ENCODE measurements at regions not wholly inside any gene's neighbourhood (a gene's known extent, or its start where the extent isn't known, plus 50 kb on each side); places are given as distances from the start of the nearest gene placed in this dataset.
A peak's percentile ranks its signal among the peaks of the same experiment; 100 is the strongest.

DNA sequence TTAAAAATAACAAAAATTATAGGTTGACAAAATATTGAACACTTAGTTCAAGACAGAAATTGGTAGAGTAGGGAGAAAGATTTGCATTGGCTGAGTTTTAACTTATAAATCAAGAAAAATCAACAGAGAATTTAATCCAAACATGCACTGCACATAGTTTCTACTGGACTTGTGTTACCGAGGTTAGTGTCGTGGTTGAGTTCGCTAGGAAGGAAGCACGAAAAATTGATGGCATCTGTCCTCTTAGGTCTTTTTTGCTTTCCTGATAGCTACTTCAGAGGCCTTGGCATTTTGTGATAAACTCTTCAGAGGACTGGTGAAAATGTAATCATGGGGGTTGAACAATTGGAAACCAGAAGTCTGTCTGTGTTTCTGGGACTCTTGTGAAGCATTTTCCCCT, 392.9 kb downstream of the NUAK1 start:
- Histone ChIP-seq H3K4me1 (ENCODE audit: control insufficient read depth, extremely low read depth, insufficient read depth, low read length) (no peaks in the 10 kb centered on the region), H3K9me3 (ENCODE audit: control insufficient read depth, insufficient read depth, low read depth, low read length) (no peaks in the 10 kb centered on the region), H3K36me3 (ENCODE audit: control insufficient read depth, insufficient read depth, low read length) (no peaks in the 10 kb centered on the region), H3K4me3 (replicated peaks in 1 of 4; ENCODE audit: control extremely low read depth in 1 of 4, insufficient read depth in 1 of 4, low read depth in 3 of 4, low read length in 4 of 4) (no peak overlapping the region), H4K20me1 (ENCODE audit: control insufficient read depth, extremely low read depth, insufficient read depth, low read length) (no peaks in the 10 kb centered on the region), H3K27me3 (ENCODE audit: control insufficient read depth, insufficient read depth, low read length) (no peaks in the 10 kb centered on the region), H2AFZ (ENCODE audit: low read length) (no peak overlapping the region), H3K9ac (ENCODE audit: insufficient read depth, low read length) (no peak overlapping the region), H3K79me2 (ENCODE audit: control insufficient read depth, insufficient read depth, low read length) (no peaks in the 10 kb centered on the region), H3K4me2 (ENCODE audit: extremely low read depth, insufficient read depth, low read length) (no peak overlapping the region), H3K27ac (ENCODE audit: insufficient read depth, low read length) (no peak overlapping the region)
- DNase-seq (ENCODE audit: low read depth in 2 of 2): no peak
- TF ChIP-seq, protein P1, sequence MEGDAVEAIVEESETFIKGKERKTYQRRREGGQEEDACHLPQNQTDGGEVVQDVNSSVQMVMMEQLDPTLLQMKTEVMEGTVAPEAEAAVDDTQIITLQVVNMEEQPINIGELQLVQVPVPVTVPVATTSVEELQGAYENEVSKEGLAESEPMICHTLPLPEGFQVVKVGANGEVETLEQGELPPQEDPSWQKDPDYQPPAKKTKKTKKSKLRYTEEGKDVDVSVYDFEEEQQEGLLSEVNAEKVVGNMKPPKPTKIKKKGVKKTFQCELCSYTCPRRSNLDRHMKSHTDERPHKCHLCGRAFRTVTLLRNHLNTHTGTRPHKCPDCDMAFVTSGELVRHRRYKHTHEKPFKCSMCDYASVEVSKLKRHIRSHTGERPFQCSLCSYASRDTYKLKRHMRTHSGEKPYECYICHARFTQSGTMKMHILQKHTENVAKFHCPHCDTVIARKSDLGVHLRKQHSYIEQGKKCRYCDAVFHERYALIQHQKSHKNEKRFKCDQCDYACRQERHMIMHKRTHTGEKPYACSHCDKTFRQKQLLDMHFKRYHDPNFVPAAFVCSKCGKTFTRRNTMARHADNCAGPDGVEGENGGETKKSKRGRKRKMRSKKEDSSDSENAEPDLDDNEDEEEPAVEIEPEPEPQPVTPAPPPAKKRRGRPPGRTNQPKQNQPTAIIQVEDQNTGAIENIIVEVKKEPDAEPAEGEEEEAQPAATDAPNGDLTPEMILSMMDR (conservative IDR thresholded peaks at IDR 0.05 in 1 of 2, IDR thresholded peaks at IDR 0.05 in 1 of 2; ENCODE audit: low read depth in 1 of 2, low read length in 2 of 2): no peak

DNA sequence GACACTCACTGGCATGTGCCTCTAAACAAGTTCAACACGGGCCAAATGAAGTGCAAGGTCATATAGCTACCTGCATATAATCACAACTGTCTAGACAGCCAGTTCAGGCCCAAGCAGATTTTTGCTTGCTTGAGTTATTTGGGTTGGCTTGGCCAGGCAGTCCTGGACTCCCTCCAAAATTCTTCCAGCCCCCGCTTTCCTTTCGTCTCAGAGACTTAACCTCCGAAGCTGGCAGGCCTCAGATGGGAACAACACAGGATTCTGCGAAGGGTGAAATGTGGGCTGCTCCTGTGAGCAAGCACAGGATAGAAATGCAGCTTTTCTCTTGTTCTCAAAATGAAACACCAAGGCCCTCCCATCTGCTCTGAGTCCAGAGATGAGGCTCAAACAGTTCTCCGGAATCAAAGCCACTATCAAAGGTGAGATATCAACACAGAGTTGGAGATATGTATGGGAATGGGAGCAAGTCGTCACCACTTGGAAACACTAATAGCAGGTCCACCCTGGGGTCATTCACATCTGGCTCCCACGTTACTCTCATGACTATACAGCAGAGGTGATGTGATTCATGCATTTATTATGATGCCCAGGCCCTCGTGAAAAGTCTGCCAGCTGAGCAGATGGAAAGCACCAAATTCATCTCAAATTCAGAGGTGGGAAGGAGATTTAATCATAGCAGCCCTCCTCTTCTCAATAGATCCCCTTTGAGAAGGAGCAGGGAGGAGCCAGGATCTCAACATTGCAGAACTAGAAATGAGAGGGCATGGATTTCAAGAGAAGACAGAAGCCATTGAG, 389.8 kb downstream of the NUAK1 start:
- H4K20me1 ChIP-seq (ENCODE audit: control insufficient read depth, extremely low read depth, insufficient read depth, low read length): no peaks in the 10 kb centered on the region
- H3K27me3 ChIP-seq (ENCODE audit: control insufficient read depth, insufficient read depth, low read length): no peaks in the 10 kb centered on the region
- H3K4me2 ChIP-seq (ENCODE audit: extremely low read depth, insufficient read depth, low read length): no peak overlapping the region
- no peak overlapping the region for H3K4me3 ChIP-seq (replicated peaks in 1 of 4; ENCODE audit: control extremely low read depth in 1 of 4, insufficient read depth in 1 of 4, low read depth in 3 of 4, low read length in 4 of 4)
- no peaks in the 10 kb centered on the region for H3K79me2 ChIP-seq (ENCODE audit: control insufficient read depth, insufficient read depth, low read length)
- H2AFZ ChIP-seq (ENCODE audit: low read length): no peak overlapping the region
- peak; percentile 23 to 97 for DNase-seq (ENCODE audit: low read depth in 2 of 2)
- no peak overlapping the region for H3K9ac ChIP-seq (ENCODE audit: insufficient read depth, low read length)
- no peak for TF ChIP-seq EZH2 (IDR thresholded peaks at IDR 0.05; ENCODE audit: low read length, missing control alignments)
- TF ChIP-seq, protein P1 (conservative IDR thresholded peaks at IDR 0.05 in 1 of 2, IDR thresholded peaks at IDR 0.05 in 1 of 2; ENCODE audit: low read depth in 1 of 2, low read length in 2 of 2): no peak
- no peaks in the 10 kb centered on the region for H3K9me3 ChIP-seq (ENCODE audit: control insufficient read depth, insufficient read depth, low read depth, low read length)
- no peaks in the 10 kb centered on the region for H3K36me3 ChIP-seq (ENCODE audit: control insufficient read depth, insufficient read depth, low read length)
- no peak overlapping the region for H3K27ac ChIP-seq (ENCODE audit: insufficient read depth, low read length)
- H3K4me1 ChIP-seq (ENCODE audit: control insufficient read depth, extremely low read depth, insufficient read depth, low read length): no peaks in the 10 kb centered on the region

DNA sequence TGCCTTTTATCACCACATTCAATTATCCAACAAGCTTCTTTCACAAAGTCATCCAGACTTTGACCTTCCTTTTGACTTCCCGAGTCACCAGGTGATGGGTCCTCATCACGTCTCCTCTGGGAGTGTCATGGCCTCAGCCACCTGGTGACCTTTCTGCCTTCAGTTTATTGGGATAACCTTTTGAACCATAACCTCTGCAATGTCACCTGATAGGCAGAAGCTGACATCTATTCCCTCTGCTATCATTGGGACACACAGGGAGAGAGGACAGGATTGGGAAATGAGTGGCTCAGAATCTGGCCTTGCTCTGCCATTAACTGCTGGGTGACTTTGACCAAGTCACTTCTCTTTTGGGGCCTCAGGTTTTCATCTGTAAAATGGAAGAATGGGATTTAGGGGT, 388.7 kb downstream of the NUAK1 start:
- TF ChIP-seq EZH2 (IDR thresholded peaks at IDR 0.05; ENCODE audit: low read length, missing control alignments): no peak
- TF ChIP-seq, protein P1 (conservative IDR thresholded peaks at IDR 0.05 in 1 of 2, IDR thresholded peaks at IDR 0.05 in 1 of 2; ENCODE audit: low read depth in 1 of 2, low read length in 2 of 2): no peak
- Histone ChIP-seq H2AFZ (ENCODE audit: low read length) (no peak overlapping the region), H3K4me1 (ENCODE audit: control insufficient read depth, extremely low read depth, insufficient read depth, low read length) (no peaks in the 10 kb centered on the region), H3K27me3 (ENCODE audit: control insufficient read depth, insufficient read depth, low read length) (no peaks in the 10 kb centered on the region), H3K79me2 (ENCODE audit: control insufficient read depth, insufficient read depth, low read length) (no peaks in the 10 kb centered on the region), H3K4me3 (replicated peaks in 1 of 4; ENCODE audit: control extremely low read depth in 1 of 4, insufficient read depth in 1 of 4, low read depth in 3 of 4, low read length in 4 of 4) (no peak overlapping the region), H3K9me3 (ENCODE audit: control insufficient read depth, insufficient read depth, low read depth, low read length) (no peaks in the 10 kb centered on the region), H3K9ac (ENCODE audit: insufficient read depth, low read length) (no peak overlapping the region), H3K27ac (ENCODE audit: insufficient read depth, low read length) (no peak overlapping the region), H3K4me2 (ENCODE audit: extremely low read depth, insufficient read depth, low read length) (no peak overlapping the region), H4K20me1 (ENCODE audit: control insufficient read depth, extremely low read depth, insufficient read depth, low read length) (no peaks in the 10 kb centered on the region), H3K36me3 (ENCODE audit: control insufficient read depth, insufficient read depth, low read length) (no peaks in the 10 kb centered on the region)
- no peak for DNase-seq (ENCODE audit: low read depth in 2 of 2)

All from fibroblast of lung (primary cell).